ACHN (cell line): ENCODE measurements at regions not wholly inside any gene's neighbourhood (a gene's known extent, or its start where the extent isn't known, plus 50 kb on each side); places are given as distances from the start of the nearest gene placed in this dataset.
"Not testable (repeated sequence)": the region's sequence is repeated elsewhere in the genome, so short reads cannot be mapped to it uniquely, and the experiment has no call there.

ENCODE experiments used
- DNase-seq: peaks from one replicate; pipeline ENCODE4 v3.0.0-alpha.2; 2015
- in situ Hi-C: cut with HindIII; loops from 2 replicates; pipeline ENCODE4 v1.10.0; 2017; ENCODE audit warnings: low sequenced_read_pairs, low pct_ligation_motif_present, low pct_unique_long_range_greater_than_20kb

- no peak for DNase-seq
- in situ Hi-C loops, result no loop called here
Observed at GRCh38 chr5:107776506-107776905, 105.8 kb upstream of the EFNA5 start.

GRCh38 chr5:107774316-107774715, 103.6 kb upstream of the EFNA5 start:
- in situ Hi-C loops, result no loop called here
- no peak for DNase-seq

GRCh38 chr5:107773479-107773878, 102.7 kb upstream of the EFNA5 start:
- in situ Hi-C loops, result no loop called here
- DNase-seq, result no peak

DNA sequence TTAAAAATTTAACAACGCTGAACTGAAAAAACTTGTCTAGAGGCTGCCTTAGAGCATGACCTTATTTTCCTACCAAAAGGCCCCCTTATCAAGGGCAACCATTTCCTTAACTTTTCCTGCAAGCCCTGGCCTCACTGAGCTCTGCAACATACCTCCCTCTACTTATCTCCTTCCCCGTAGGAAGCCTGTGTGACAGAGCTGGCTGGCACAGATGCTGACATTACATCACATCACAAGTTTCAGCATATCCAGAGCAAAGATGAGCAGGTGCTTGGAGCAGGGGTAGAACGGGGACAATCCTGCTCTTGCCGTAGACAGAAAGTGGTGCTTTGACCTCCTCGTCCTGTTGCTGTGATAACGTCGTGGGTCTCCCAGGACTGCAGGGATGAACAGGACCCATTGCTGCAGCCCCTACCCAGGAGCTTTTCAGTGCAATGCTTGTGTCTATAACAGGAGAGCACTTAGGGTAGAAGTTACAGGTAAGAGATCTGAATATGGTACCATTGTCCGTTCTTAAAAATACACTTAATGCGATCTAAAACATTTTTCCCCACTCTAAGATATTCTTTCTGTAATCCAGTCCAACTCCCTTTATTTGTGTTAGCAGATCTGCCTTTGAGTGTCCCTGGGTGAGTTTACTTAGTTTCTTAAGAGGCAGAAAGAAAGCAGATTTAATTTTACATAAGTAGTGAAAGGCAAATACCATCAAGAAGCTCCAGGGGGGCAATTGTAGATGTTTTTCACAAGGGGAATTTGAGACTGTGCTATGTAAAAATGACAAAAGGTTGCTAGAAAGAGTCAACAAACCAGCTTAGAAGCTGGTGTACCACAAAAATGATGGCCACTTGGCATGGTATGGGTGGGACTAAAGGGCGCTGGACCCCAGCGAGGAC, 101.9 kb upstream of the EFNA5 start:
- DNase-seq, result no peak
- in situ Hi-C loops, result no loop called here

GRCh38 chr5:107771926-107772325, 101.2 kb upstream of the EFNA5 start:
- DNase-seq, result no peak
- in situ Hi-C loops, result no loop called here

DNA sequence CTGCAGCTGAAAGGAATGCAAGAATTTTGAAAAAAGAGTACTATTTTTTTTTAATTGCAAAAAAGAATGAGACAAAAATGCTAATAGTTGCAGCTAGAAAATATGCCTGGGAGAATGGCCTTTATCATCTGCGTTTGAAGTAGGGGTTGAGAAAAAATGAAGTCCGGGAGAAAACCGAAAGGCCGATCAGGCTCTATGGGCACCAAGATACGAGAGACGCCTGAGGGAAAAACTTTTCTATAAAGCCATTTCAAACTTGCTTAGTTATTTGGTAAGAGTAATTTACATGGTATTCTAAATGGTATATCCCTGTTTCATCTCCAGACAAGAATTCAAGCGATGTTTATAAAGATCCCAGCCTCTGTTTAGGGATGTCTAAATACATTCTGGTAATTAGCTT, 99.3 kb upstream of the EFNA5 start:
- in situ Hi-C loops, result no loop called here
- no peak for DNase-seq

- DNase-seq, result no peak
- in situ Hi-C loops, result no loop called here
Observed at GRCh38 chr5:107769519-107769918, 98.8 kb upstream of the EFNA5 start.

DNA sequence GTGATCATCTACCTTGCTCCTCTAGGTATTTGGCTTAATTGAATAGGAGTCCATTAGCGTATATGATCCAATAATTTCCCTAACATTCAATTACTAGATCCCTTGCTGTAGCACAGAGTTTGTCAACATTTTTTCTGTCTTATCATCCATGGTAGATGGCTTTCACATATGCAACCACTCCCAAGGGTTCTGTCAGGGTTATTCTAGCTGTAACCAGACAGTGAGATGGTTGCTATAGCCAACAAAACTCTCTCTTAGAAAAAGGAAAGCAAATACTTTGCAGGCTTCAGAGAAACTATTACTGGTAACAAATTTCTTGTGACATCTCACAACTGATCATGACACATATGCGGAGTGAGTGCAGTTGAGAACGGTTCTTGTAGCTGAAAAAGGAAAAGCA, 96.2 kb upstream of the EFNA5 start:
- in situ Hi-C loops, result no loop called here
- no peak for DNase-seq

GRCh38 chr5:107766439-107766838, 95.7 kb upstream of the EFNA5 start:
- no peak for DNase-seq
- in situ Hi-C loops, result no loop called here

DNA sequence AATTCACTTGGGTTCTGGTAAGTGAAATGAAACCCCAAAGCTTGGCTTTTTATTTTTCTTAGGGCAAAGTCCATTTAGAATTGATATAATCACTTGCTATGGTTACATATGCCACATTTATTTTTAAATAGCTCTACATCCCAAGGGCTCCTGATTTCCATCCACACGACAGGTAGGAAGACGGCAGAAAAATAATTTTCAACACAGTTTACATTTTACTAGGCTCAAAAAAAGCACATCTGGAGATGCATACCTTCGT, 95.0 kb upstream of the EFNA5 start:
- in situ Hi-C loops, result no loop called here
- no peak for DNase-seq

GRCh38 chr5:107764976-107765804, 94.5 kb upstream of the EFNA5 start:
- no peak for DNase-seq
- in situ Hi-C loops, result no loop called here

GRCh38 chr5:107764282-107764681, 93.5 kb upstream of the EFNA5 start:
- DNase-seq, result no peak
- in situ Hi-C loops, result no loop called here

DNA sequence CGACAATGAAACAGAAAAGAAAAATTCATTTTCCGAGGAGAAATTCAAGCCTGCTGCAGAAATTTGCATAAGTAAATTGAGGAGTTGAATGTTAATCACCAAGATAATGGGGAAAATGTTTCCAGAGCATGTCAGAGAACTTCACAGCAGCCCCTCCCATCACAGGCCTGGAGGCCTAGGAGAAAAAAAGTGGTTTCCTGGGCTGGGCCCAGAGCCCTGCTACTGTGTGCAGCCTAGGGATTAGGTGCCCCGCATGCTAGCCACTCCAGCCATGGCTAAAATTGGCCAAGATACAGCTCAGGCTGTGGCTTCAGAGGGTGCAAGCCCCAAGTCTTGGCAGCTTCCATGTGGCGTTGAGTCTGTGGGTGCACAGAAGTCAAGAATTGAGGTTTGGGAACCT, 82.7 kb upstream of the EFNA5 start:
- in situ Hi-C loops, result no loop called here
- no peak for DNase-seq

DNA sequence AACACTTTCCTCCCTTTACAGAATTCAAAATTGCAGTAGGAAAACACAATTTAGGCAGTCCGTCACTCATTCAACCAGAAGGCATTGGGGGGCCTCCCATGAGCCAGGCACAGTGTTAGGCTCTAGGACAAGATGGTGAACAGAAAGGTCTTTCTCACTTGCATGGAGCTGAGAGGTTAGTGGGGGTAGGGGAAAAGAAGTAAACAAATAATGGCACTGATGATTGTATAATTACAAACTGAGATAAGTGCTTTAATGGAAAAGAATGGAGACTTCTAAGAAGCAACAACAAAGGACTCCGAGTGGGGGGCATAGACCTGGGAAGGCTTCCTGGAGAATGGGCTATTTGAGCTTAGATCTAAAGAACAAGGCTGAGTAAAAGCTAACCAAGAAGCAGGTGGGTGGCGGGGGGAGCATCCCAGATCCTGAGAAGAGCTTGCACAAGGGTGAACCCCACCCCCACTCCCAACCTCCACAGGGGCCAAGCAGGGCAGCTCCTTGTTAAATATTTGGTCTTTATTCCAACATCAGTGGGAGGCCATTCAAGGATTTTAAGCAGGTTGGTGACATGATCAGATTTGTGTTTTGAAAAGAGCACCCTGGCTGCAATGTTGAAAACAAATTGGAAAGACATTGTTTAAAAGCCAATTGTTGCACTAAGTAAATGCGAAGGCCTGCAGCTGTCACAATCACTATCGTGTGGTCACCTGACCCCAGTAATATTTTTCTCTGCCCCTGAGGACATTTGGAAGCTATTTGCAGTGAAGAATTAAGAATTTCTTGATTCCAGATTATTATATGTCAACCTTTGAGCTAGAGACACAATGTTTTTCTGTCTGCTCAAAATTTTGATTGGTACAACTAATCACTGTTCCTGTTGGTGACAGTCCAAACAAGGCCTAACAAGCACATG, 73.9 kb upstream of the EFNA5 start:
- no peak for DNase-seq
- in situ Hi-C loops, result no loop called here

- DNase-seq, result peak; percentile 30
- in situ Hi-C loops, result no loop called here
Observed at GRCh38 chr5:107743373-107744000, 72.8 kb upstream of the EFNA5 start.

- in situ Hi-C loops, result no loop called here
- no peak for DNase-seq
Observed at GRCh38 chr5:107739661-107740060, 68.9 kb upstream of the EFNA5 start.

DNA sequence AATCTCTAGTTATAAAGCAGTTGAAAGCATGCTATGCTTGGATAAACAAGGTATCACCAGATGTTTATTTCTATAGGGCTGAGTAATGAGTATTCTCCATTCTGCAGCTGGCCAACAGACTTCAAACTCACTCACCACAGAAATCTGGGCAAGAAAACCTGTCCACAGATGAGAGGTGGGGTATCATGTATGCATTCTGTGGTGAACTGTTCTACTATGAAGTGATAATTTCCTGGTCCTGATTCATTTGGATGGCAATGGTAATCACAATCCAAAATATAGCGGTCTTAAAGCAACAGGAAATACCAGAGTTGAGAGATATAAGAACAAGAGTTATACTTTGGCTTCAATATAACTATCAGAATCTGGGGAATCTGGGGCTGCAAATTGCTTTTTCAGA, 65.9 kb upstream of the EFNA5 start:
- no peak for DNase-seq
- in situ Hi-C loops, result no loop called here

GRCh38 chr5:107736089-107736488, 65.4 kb upstream of the EFNA5 start:
- DNase-seq, in situ Hi-C loops: not testable (repeated sequence)

- in situ Hi-C loops, result no loop called here
- DNase-seq, result no peak
Observed at GRCh38 chr5:107735558-107735957, 64.8 kb upstream of the EFNA5 start.
